ENCODE measurements at regions not wholly inside any gene's neighbourhood (a gene's known extent, or its start where the extent isn't known, plus 50 kb on each side); places are given as distances from the start of the nearest gene placed in this dataset.

- H3K9ac ChIP-seq (ENCODE audit: low read depth in 1 of 3, low read length in 3 of 3): no peak overlapping the region
- no peaks in the 10 kb centered on the region for H3K4me1 ChIP-seq (ENCODE audit: control insufficient read depth in 3 of 3, insufficient read depth in 3 of 3, low read length in 3 of 3)
- no peaks in the 10 kb centered on the region for H3K36me3 ChIP-seq (ENCODE audit: control insufficient read depth in 3 of 3, insufficient read depth in 3 of 3, low read length in 3 of 3)
- peaks cover 0 to 2% (median 0%) of the 10 kb centered on the region in 3 donors for H3K27me3 ChIP-seq (ENCODE audit: control insufficient read depth in 3 of 3, insufficient read depth in 3 of 3, low read length in 3 of 3)
- no peak overlapping the region for H3K4me3 ChIP-seq (ENCODE audit: low read length in 3 of 3)
- H3K27ac ChIP-seq (ENCODE audit: low read depth, low read length): no peak overlapping the region
- H3K9me3 ChIP-seq (ENCODE audit: control insufficient read depth in 3 of 3, low read length in 3 of 3): no peaks in the 10 kb centered on the region
These were observed 324.1 kb downstream of the LPIN1 start for GRCh38 chr2:12070581-12070980.

- Histone ChIP-seq H3K27ac (ENCODE audit: low read depth, low read length) (no peak overlapping the region), H3K9ac (ENCODE audit: low read depth in 1 of 3, low read length in 3 of 3) (no peak overlapping the region), H3K4me1 (ENCODE audit: control insufficient read depth in 3 of 3, insufficient read depth in 3 of 3, low read length in 3 of 3) (no peaks in the 10 kb centered on the region), H3K4me3 (ENCODE audit: low read length in 3 of 3) (no peak overlapping the region), H3K9me3 (ENCODE audit: control insufficient read depth in 3 of 3, low read length in 3 of 3) (no peaks in the 10 kb centered on the region), H3K36me3 (ENCODE audit: control insufficient read depth in 3 of 3, insufficient read depth in 3 of 3, low read length in 3 of 3) (no peaks in the 10 kb centered on the region), H3K27me3 (ENCODE audit: control insufficient read depth in 3 of 3, insufficient read depth in 3 of 3, low read length in 3 of 3) (peaks cover 0 to 2% (median 0%) of the 10 kb centered on the region in 3 donors)
These were observed 324.9 kb downstream of the LPIN1 start for GRCh38 chr2:12071318-12071717.

GRCh38 chr2:12073217-12073852 lies 326.9 kb downstream of the LPIN1 start:
- Histone ChIP-seq H3K4me3 (ENCODE audit: low read length in 3 of 3) (no peak overlapping the region), H3K9ac (ENCODE audit: low read depth in 1 of 3, low read length in 3 of 3) (no peak overlapping the region), H3K27ac (ENCODE audit: low read depth, low read length) (no peak overlapping the region)

GRCh38 chr2:12074126-12074844 lies 327.9 kb downstream of the LPIN1 start:
- H3K4me1 ChIP-seq (ENCODE audit: control insufficient read depth in 3 of 3, insufficient read depth in 3 of 3, low read length in 3 of 3): no peaks in the 10 kb centered on the region
- no peaks in the 10 kb centered on the region for H3K9me3 ChIP-seq (ENCODE audit: control insufficient read depth in 3 of 3, low read length in 3 of 3)
- no peak overlapping the region for H3K9ac ChIP-seq (ENCODE audit: low read depth in 1 of 3, low read length in 3 of 3)
- H3K27me3 ChIP-seq (ENCODE audit: control insufficient read depth in 3 of 3, insufficient read depth in 3 of 3, low read length in 3 of 3): peaks cover 0 to 2% (median 0%) of the 10 kb centered on the region in 3 donors
- H3K4me3 ChIP-seq (ENCODE audit: low read length in 3 of 3): no peak overlapping the region
- no peak overlapping the region for H3K27ac ChIP-seq (ENCODE audit: low read depth, low read length)
- no peaks in the 10 kb centered on the region for H3K36me3 ChIP-seq (ENCODE audit: control insufficient read depth in 3 of 3, insufficient read depth in 3 of 3, low read length in 3 of 3)

More at GRCh38 chr2:12073217-12073852, 326.9 kb downstream of the LPIN1 start:
- Histone ChIP-seq H3K36me3 (ENCODE audit: control insufficient read depth in 3 of 3, insufficient read depth in 3 of 3, low read length in 3 of 3) (no peaks in the 10 kb centered on the region), H3K4me1 (ENCODE audit: control insufficient read depth in 3 of 3, insufficient read depth in 3 of 3, low read length in 3 of 3) (no peaks in the 10 kb centered on the region), H3K9me3 (ENCODE audit: control insufficient read depth in 3 of 3, low read length in 3 of 3) (no peaks in the 10 kb centered on the region), H3K27me3 (ENCODE audit: control insufficient read depth in 3 of 3, insufficient read depth in 3 of 3, low read length in 3 of 3) (peaks cover 0 to 2% (median 0%) of the 10 kb centered on the region in 3 donors)

- no peaks in the 10 kb centered on the region for H3K4me1 ChIP-seq (ENCODE audit: control insufficient read depth in 3 of 3, insufficient read depth in 3 of 3, low read length in 3 of 3)
- H3K27ac ChIP-seq (ENCODE audit: low read depth, low read length): no peak overlapping the region
- H3K27me3 ChIP-seq (ENCODE audit: control insufficient read depth in 3 of 3, insufficient read depth in 3 of 3, low read length in 3 of 3): no peaks in the 10 kb centered on the region
- H3K36me3 ChIP-seq (ENCODE audit: control insufficient read depth in 3 of 3, insufficient read depth in 3 of 3, low read length in 3 of 3): no peaks in the 10 kb centered on the region
- H3K9ac ChIP-seq (ENCODE audit: low read depth in 1 of 3, low read length in 3 of 3): no peak overlapping the region
- no peaks in the 10 kb centered on the region for H3K9me3 ChIP-seq (ENCODE audit: control insufficient read depth in 3 of 3, low read length in 3 of 3)
- no peak overlapping the region for H3K4me3 ChIP-seq (ENCODE audit: low read length in 3 of 3)
These were observed 328.4 kb downstream of the LPIN1 start for GRCh38 chr2:12074845-12075217.

- Histone ChIP-seq H3K4me3 (ENCODE audit: low read length in 3 of 3) (no peak overlapping the region), H3K9me3 (ENCODE audit: control insufficient read depth in 3 of 3, low read length in 3 of 3) (no peaks in the 10 kb centered on the region), H3K27ac (ENCODE audit: low read depth, low read length) (no peak overlapping the region), H3K27me3 (ENCODE audit: control insufficient read depth in 3 of 3, insufficient read depth in 3 of 3, low read length in 3 of 3) (no peaks in the 10 kb centered on the region), H3K36me3 (ENCODE audit: control insufficient read depth in 3 of 3, insufficient read depth in 3 of 3, low read length in 3 of 3) (no peaks in the 10 kb centered on the region), H3K9ac (ENCODE audit: low read depth in 1 of 3, low read length in 3 of 3) (no peak overlapping the region), H3K4me1 (ENCODE audit: control insufficient read depth in 3 of 3, insufficient read depth in 3 of 3, low read length in 3 of 3) (no peaks in the 10 kb centered on the region)
These were observed 329.2 kb downstream of the LPIN1 start for GRCh38 chr2:12075603-12076002.

- Histone ChIP-seq H3K4me1 (ENCODE audit: control insufficient read depth in 3 of 3, insufficient read depth in 3 of 3, low read length in 3 of 3) (no peaks in the 10 kb centered on the region), H3K27me3 (ENCODE audit: control insufficient read depth in 3 of 3, insufficient read depth in 3 of 3, low read length in 3 of 3) (no peaks in the 10 kb centered on the region), H3K9ac (ENCODE audit: low read depth in 1 of 3, low read length in 3 of 3) (no peak overlapping the region), H3K9me3 (ENCODE audit: control insufficient read depth in 3 of 3, low read length in 3 of 3) (no peaks in the 10 kb centered on the region), H3K4me3 (ENCODE audit: low read length in 3 of 3) (no peak overlapping the region), H3K36me3 (ENCODE audit: control insufficient read depth in 3 of 3, insufficient read depth in 3 of 3, low read length in 3 of 3) (no peaks in the 10 kb centered on the region), H3K27ac (ENCODE audit: low read depth, low read length) (no peak overlapping the region)
These were observed 330.4 kb downstream of the LPIN1 start for GRCh38 chr2:12076810-12077209.

- no peaks in the 10 kb centered on the region for H3K4me1 ChIP-seq (ENCODE audit: control insufficient read depth in 3 of 3, insufficient read depth in 3 of 3, low read length in 3 of 3)
- no peaks in the 10 kb centered on the region for H3K36me3 ChIP-seq (ENCODE audit: control insufficient read depth in 3 of 3, insufficient read depth in 3 of 3, low read length in 3 of 3)
- no peak overlapping the region for H3K9ac ChIP-seq (ENCODE audit: low read depth in 1 of 3, low read length in 3 of 3)
- no peaks in the 10 kb centered on the region for H3K9me3 ChIP-seq (ENCODE audit: control insufficient read depth in 3 of 3, low read length in 3 of 3)
- H3K27me3 ChIP-seq (ENCODE audit: control insufficient read depth in 3 of 3, insufficient read depth in 3 of 3, low read length in 3 of 3): no peaks in the 10 kb centered on the region
- no peak overlapping the region for H3K27ac ChIP-seq (ENCODE audit: low read depth, low read length)
- no peak overlapping the region for H3K4me3 ChIP-seq (ENCODE audit: low read length in 3 of 3)
These were observed 333.9 kb downstream of the LPIN1 start for GRCh38 chr2:12080360-12080759.

GRCh38 chr2:12081481-12082210 lies 335.2 kb downstream of the LPIN1 start:
- Histone ChIP-seq H3K36me3 (ENCODE audit: control insufficient read depth in 3 of 3, insufficient read depth in 3 of 3, low read length in 3 of 3) (no peaks in the 10 kb centered on the region), H3K4me3 (ENCODE audit: low read length in 3 of 3) (no peak overlapping the region), H3K9ac (ENCODE audit: low read depth in 1 of 3, low read length in 3 of 3) (no peak overlapping the region), H3K4me1 (ENCODE audit: control insufficient read depth in 3 of 3, insufficient read depth in 3 of 3, low read length in 3 of 3) (no peaks in the 10 kb centered on the region), H3K27ac (ENCODE audit: low read depth, low read length) (no peak overlapping the region), H3K9me3 (ENCODE audit: control insufficient read depth in 3 of 3, low read length in 3 of 3) (no peaks in the 10 kb centered on the region), H3K27me3 (ENCODE audit: control insufficient read depth in 3 of 3, insufficient read depth in 3 of 3, low read length in 3 of 3) (no peaks in the 10 kb centered on the region)

- no peak overlapping the region for H3K9ac ChIP-seq (ENCODE audit: low read depth in 1 of 3, low read length in 3 of 3)
- no peak overlapping the region for H3K4me3 ChIP-seq (ENCODE audit: low read length in 3 of 3)
- no peak overlapping the region for H3K27ac ChIP-seq (ENCODE audit: low read depth, low read length)
- H3K36me3 ChIP-seq (ENCODE audit: control insufficient read depth in 3 of 3, insufficient read depth in 3 of 3, low read length in 3 of 3): no peaks in the 10 kb centered on the region
- no peaks in the 10 kb centered on the region for H3K4me1 ChIP-seq (ENCODE audit: control insufficient read depth in 3 of 3, insufficient read depth in 3 of 3, low read length in 3 of 3)
- no peaks in the 10 kb centered on the region for H3K9me3 ChIP-seq (ENCODE audit: control insufficient read depth in 3 of 3, low read length in 3 of 3)
- no peaks in the 10 kb centered on the region for H3K27me3 ChIP-seq (ENCODE audit: control insufficient read depth in 3 of 3, insufficient read depth in 3 of 3, low read length in 3 of 3)
These were observed 336.7 kb downstream of the LPIN1 start for GRCh38 chr2:12083081-12083581.

Data from skeletal muscle tissue (tissue), 3 donors.